ENCODE measurements at regions not wholly inside any gene's neighbourhood (a gene's known extent, or its start where the extent isn't known, plus 50 kb on each side); places are given as distances from the start of the nearest gene placed in this dataset.

GRCh38 chrX:95290455-95290854 is 1394.2 kb upstream of the DIAPH2 start:
- no peak for TF ChIP-seq CTBP1 (IDR thresholded peaks at IDR 0.05; ENCODE audit: borderline replicate concordance)
- TF ChIP-seq SP1 (IDR thresholded peaks at IDR 0.05) = no peak
